ENCODE measurements at regions not wholly inside any gene's neighbourhood (a gene's known extent, or its start where the extent isn't known, plus 50 kb on each side); places are given as distances from the start of the nearest gene placed in this dataset.

GRCh38 chr4:143021384-143021783 lies 163.3 kb upstream of the USP38 start:
- TF ChIP-seq BCLAF1 (IDR thresholded peaks at IDR 0.05) (no peak), POLR2AphosphoS2 (IDR thresholded peaks at IDR 0.05; ENCODE audit: low read depth, low read length) (no peak), YY1 (IDR thresholded peaks at IDR 0.05; ENCODE audit: insufficient read depth, insufficient replicate concordance, low read depth, low read length) (no peak), ZNF292 (CRISPR knock-in tag; IDR thresholded peaks at IDR 0.05; ENCODE audit: borderline replicate concordance, low read depth) (no peak), CEBPB (IDR thresholded peaks at IDR 0.05; ENCODE audit: borderline replicate concordance, low read depth, low read length) (no peak), SAFB2 (CRISPR knock-in tag; IDR thresholded peaks at IDR 0.05; ENCODE audit: borderline replicate concordance, low read depth) (no peak), KDM6A (CRISPR knock-in tag; IDR thresholded peaks at IDR 0.05; ENCODE audit: low read depth) (no peak), REPIN1 (CRISPR knock-in tag; IDR thresholded peaks at IDR 0.05; ENCODE audit: borderline replicate concordance, low read depth) (no peak), TP53 (CRISPR knock-in tag; conservative IDR thresholded peaks at IDR 0.05) (no peak), STAG1 (CRISPR knock-in tag; IDR thresholded peaks at IDR 0.05) (no peak)
- TF ChIP-seq, protein P1, sequence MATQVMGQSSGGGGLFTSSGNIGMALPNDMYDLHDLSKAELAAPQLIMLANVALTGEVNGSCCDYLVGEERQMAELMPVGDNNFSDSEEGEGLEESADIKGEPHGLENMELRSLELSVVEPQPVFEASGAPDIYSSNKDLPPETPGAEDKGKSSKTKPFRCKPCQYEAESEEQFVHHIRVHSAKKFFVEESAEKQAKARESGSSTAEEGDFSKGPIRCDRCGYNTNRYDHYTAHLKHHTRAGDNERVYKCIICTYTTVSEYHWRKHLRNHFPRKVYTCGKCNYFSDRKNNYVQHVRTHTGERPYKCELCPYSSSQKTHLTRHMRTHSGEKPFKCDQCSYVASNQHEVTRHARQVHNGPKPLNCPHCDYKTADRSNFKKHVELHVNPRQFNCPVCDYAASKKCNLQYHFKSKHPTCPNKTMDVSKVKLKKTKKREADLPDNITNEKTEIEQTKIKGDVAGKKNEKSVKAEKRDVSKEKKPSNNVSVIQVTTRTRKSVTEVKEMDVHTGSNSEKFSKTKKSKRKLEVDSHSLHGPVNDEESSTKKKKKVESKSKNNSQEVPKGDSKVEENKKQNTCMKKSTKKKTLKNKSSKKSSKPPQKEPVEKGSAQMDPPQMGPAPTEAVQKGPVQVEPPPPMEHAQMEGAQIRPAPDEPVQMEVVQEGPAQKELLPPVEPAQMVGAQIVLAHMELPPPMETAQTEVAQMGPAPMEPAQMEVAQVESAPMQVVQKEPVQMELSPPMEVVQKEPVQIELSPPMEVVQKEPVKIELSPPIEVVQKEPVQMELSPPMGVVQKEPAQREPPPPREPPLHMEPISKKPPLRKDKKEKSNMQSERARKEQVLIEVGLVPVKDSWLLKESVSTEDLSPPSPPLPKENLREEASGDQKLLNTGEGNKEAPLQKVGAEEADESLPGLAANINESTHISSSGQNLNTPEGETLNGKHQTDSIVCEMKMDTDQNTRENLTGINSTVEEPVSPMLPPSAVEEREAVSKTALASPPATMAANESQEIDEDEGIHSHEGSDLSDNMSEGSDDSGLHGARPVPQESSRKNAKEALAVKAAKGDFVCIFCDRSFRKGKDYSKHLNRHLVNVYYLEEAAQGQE (IDR thresholded peaks at IDR 0.05; ENCODE audit: borderline replicate concordance in 1 of 2, low read depth in 1 of 2, low read length in 2 of 2): no peak
- TF ChIP-seq, protein P2, sequence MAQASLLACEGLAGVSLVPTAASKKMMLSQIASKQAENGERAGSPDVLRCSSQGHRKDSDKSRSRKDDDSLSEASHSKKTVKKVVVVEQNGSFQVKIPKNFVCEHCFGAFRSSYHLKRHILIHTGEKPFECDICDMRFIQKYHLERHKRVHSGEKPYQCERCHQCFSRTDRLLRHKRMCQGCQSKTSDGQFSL (CRISPR knock-in tag; IDR thresholded peaks at IDR 0.05): no peak
- TF ChIP-seq, protein P3, sequence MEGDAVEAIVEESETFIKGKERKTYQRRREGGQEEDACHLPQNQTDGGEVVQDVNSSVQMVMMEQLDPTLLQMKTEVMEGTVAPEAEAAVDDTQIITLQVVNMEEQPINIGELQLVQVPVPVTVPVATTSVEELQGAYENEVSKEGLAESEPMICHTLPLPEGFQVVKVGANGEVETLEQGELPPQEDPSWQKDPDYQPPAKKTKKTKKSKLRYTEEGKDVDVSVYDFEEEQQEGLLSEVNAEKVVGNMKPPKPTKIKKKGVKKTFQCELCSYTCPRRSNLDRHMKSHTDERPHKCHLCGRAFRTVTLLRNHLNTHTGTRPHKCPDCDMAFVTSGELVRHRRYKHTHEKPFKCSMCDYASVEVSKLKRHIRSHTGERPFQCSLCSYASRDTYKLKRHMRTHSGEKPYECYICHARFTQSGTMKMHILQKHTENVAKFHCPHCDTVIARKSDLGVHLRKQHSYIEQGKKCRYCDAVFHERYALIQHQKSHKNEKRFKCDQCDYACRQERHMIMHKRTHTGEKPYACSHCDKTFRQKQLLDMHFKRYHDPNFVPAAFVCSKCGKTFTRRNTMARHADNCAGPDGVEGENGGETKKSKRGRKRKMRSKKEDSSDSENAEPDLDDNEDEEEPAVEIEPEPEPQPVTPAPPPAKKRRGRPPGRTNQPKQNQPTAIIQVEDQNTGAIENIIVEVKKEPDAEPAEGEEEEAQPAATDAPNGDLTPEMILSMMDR (CRISPR knock-in tag; IDR thresholded peaks at IDR 0.05): no peak
